Activated T-helper 1 cell treated with anti-CD3 and anti-CD28 coated beads, Interleukin-12 subunit alpha, Interleukin-12 subunit beta, Interleukin-2, Interleukin-4 antibody, amounts not matched to agents 30 ng/mL and 10 ng/mL and 1 ng/mL, durations not matched to agents 14 hours and 24 hours and 36 hours (primary cell): ENCODE measurements at regions not wholly inside any gene's neighbourhood (a gene's known extent, or its start where the extent isn't known, plus 50 kb on each side); places are given as distances from the start of the nearest gene placed in this dataset.

ENCODE experiments used
- DNase-seq: peaks from one replicate; pipeline ENCODE4 v3.0.0; 2021; ENCODE audit warnings: low spot score
- H3K27ac Mint-ChIP-seq: one replicate; pipeline ENCODE4 v1.8.0; 2021; ENCODE audit warnings: mild to moderate bottlenecking, mixed read lengths
- H3K27me3 Mint-ChIP-seq: one replicate; pipeline ENCODE4 v1.8.0; 2022; ENCODE audit warnings: mild to moderate bottlenecking, moderate library complexity, mixed read lengths; ENCODE audit not compliant: insufficient read depth
- H3K36me3 Mint-ChIP-seq: one replicate; pipeline ENCODE4 v1.8.0; 2021; ENCODE audit warnings: low read depth, mixed read lengths
- H3K4me1 Mint-ChIP-seq: one replicate; pipeline ENCODE4 v1.8.0; 2021; ENCODE audit warnings: low read depth, mixed read lengths
- H3K4me3 Mint-ChIP-seq: one replicate; pipeline ENCODE4 v1.8.0; 2021; ENCODE audit warnings: mild to moderate bottlenecking, moderate library complexity, mixed read lengths
- H3K9me3 Mint-ChIP-seq: one replicate; pipeline ENCODE4 v1.8.0; 2021; ENCODE audit warnings: mixed read lengths
- intact Hi-C: fragments of 100-400 bp; cut with micrococcal nuclease; formaldehyde crosslinking; loops from one replicate; pipeline ENCODE4 v1.15.1; 2024

DNA sequence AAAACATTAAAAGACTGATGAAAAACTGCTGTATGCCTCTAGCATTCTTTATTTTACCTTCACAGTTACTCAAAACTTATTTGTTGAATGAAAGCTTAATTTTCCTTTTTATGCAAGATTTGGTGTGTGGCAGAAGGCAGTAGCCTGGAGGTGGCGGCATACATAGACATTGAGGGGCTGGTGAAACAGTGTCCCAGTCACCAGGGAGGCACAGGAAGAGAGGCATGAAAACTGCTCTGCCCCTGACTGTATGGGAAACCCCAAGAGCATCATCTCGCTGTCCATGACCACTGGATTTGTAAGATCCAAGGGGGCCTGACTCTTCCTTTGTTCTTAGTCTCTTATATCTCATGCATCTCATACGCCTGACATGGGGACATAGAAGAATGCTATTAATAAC, 493.7 kb upstream of the GOLIM4 start:
- no peaks in the 10 kb centered on the region for H3K9me3 Mint-ChIP-seq
- H3K36me3 Mint-ChIP-seq = no peaks in the 10 kb centered on the region
- intact Hi-C loops = loop anchor here (10.0 kb wide), 1 partner anchor 1265 kb away; no protein-coding TSS in a partner anchor
- no peak overlapping the region for H3K4me3 Mint-ChIP-seq
- no peaks in the 10 kb centered on the region for H3K4me1 Mint-ChIP-seq
- no peaks in the 10 kb centered on the region for H3K27me3 Mint-ChIP-seq
- no peak overlapping the region for H3K27ac Mint-ChIP-seq
- no peak for DNase-seq

GRCh38 chr3:168585544-168585943, 489.8 kb upstream of the GOLIM4 start:
- no peak for DNase-seq
- no peaks in the 10 kb centered on the region for H3K36me3 Mint-ChIP-seq
- no peaks in the 10 kb centered on the region for H3K9me3 Mint-ChIP-seq
- H3K4me1 Mint-ChIP-seq = no peaks in the 10 kb centered on the region
- intact Hi-C loops = loop anchor here (10.0 kb wide), 1 partner anchor 1269 kb away; no protein-coding TSS in a partner anchor
- no peak overlapping the region for H3K4me3 Mint-ChIP-seq
- no peaks in the 10 kb centered on the region for H3K27me3 Mint-ChIP-seq
- H3K27ac Mint-ChIP-seq = no peak overlapping the region

GRCh38 chr3:168583977-168584376, 488.3 kb upstream of the GOLIM4 start:
- no peaks in the 10 kb centered on the region for H3K4me1 Mint-ChIP-seq
- no peak for DNase-seq
- no peak overlapping the region for H3K4me3 Mint-ChIP-seq
- H3K36me3 Mint-ChIP-seq = no peaks in the 10 kb centered on the region
- intact Hi-C loops = loop anchor here (10.0 kb wide), 1 partner anchor 1271 kb away; no protein-coding TSS in a partner anchor
- no peaks in the 10 kb centered on the region for H3K9me3 Mint-ChIP-seq
- no peak overlapping the region for H3K27ac Mint-ChIP-seq
- H3K27me3 Mint-ChIP-seq = no peaks in the 10 kb centered on the region

- Mint-ChIP-seq H3K4me1 (no peaks in the 10 kb centered on the region), H3K27ac (no peak overlapping the region), H3K9me3 (no peaks in the 10 kb centered on the region), H3K4me3 (no peak overlapping the region), H3K27me3 (no peaks in the 10 kb centered on the region), H3K36me3 (no peaks in the 10 kb centered on the region)
- intact Hi-C loops = loop anchor here (10.0 kb wide), 1 partner anchor 1272 kb away; no protein-coding TSS in a partner anchor
- DNase-seq = no peak
Measured at GRCh38 chr3:168582503-168582902, 486.8 kb upstream of the GOLIM4 start.

DNA sequence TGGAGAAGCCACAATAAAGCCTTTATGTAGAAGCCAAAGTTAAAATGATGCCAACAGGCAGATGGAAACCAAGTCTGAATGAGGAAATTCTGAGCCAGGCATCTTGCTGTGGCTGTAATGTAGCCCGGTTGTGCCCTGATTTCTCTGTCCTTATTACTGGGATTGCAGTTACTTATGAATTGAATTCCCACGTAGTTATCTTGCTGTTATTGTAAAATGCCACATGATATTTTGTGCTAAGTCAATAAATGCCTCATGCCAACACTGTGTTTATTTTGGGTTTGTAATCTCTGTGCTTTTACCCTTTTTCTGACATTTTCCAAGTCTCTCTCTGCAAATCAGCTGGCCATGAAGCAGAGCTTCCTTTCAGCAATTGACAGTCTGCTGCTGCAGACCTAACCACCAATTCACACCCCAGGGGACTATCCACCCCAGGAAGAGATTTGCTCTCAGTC, 486.1 kb upstream of the GOLIM4 start:
- intact Hi-C loops = loop anchor here (10.0 kb wide), 1 partner anchor 1273 kb away; no protein-coding TSS in a partner anchor
- H3K9me3 Mint-ChIP-seq = no peaks in the 10 kb centered on the region
- H3K4me1 Mint-ChIP-seq = no peaks in the 10 kb centered on the region
- no peaks in the 10 kb centered on the region for H3K27me3 Mint-ChIP-seq
- H3K27ac Mint-ChIP-seq = no peak overlapping the region
- H3K36me3 Mint-ChIP-seq = no peaks in the 10 kb centered on the region
- no peak for DNase-seq
- no peak overlapping the region for H3K4me3 Mint-ChIP-seq

DNA sequence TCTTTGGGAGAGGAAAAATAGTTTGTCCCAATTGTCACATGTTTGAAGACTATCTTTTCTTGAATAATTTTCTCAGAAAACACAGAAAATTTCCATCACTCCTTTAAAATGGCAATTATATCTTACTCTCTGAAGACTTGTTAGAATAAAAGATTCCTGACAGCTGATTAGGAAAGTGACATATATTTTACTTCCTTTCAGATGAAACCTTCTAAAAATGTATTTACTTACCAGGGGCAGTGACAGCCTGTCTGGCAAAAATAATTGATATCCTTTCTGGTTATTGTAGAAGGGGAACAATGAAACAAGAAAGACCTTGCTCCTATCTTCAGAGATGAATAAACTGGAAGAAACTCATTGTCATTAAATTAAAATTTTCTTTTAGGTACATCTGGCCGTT, 483.3 kb upstream of the GOLIM4 start:
- H3K4me3 Mint-ChIP-seq = no peak overlapping the region
- intact Hi-C loops = no loop called here
- no peak for DNase-seq
- H3K27ac Mint-ChIP-seq = no peak overlapping the region
- H3K4me1 Mint-ChIP-seq = no peaks in the 10 kb centered on the region
- no peaks in the 10 kb centered on the region for H3K36me3 Mint-ChIP-seq
- H3K9me3 Mint-ChIP-seq = no peaks in the 10 kb centered on the region
- no peaks in the 10 kb centered on the region for H3K27me3 Mint-ChIP-seq

DNA sequence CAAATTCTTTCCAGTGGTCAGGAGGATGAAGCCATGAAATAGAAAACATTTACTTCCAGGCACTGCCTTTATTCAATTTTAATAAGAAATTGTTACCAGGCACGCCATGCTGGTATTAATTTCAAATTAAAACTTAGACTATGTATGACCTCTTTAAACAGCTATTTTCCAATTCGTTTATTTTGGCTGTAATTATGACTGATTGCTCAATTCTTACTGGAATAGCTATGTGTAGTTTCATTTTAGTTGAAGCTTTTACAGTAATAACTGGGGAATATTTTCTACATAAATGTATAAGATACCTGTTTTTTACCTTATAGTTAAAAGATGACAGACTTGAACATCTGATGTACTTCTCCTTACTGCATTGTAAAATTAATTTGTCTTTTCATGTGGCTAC, 480.0 kb upstream of the GOLIM4 start:
- no peak for DNase-seq
- Mint-ChIP-seq H3K27me3 (no peaks in the 10 kb centered on the region), H3K36me3 (no peaks in the 10 kb centered on the region), H3K27ac (no peak overlapping the region), H3K4me1 (no peaks in the 10 kb centered on the region), H3K9me3 (no peaks in the 10 kb centered on the region), H3K4me3 (no peak overlapping the region)
- intact Hi-C loops = no loop called here

GRCh38 chr3:168574455-168575158, 478.9 kb upstream of the GOLIM4 start:
- intact Hi-C loops = no loop called here
- Mint-ChIP-seq H3K27me3 (no peaks in the 10 kb centered on the region), H3K36me3 (no peaks in the 10 kb centered on the region), H3K9me3 (no peaks in the 10 kb centered on the region), H3K4me3 (no peak overlapping the region), H3K27ac (no peak overlapping the region), H3K4me1 (no peaks in the 10 kb centered on the region)
- DNase-seq = no peak

DNA sequence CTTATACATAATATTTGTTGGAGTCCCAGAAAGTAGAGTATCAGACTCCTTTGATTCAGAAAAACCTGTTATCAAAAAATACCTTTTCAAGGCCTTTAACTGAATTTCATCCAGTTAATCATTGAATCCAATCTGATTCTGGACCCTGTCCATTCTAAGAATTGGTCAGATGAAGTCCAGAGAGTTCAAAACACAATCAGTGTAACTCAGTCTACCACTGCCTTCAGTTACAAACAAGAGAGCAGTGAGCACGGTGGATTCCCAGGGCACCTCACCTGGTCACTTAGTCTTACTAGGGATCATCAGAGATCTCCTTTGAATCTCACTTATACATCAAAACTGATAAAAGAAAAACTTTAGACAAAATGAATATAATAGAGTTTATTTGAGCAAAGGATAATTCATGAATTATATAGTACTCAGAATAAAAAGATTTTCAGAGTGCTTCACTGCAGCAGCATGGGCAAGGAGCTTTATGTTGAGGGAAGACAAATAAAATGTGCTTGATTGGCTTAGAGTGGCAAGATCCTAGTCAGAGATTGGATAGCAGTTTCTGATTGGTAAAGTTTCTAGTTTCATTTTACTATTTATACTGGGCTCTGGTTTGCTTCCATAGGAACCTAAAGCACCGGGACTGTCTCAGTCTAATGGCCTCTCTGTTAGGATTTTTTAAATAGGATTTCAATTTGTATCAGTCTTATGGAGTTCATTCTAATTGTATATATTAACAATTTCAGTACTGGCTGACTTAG, 474.9 kb upstream of the GOLIM4 start:
- H3K4me3 Mint-ChIP-seq = no peak overlapping the region
- H3K27me3 Mint-ChIP-seq = no peaks in the 10 kb centered on the region
- H3K9me3 Mint-ChIP-seq = no peaks in the 10 kb centered on the region
- no peaks in the 10 kb centered on the region for H3K36me3 Mint-ChIP-seq
- H3K4me1 Mint-ChIP-seq = no peaks in the 10 kb centered on the region
- intact Hi-C loops = no loop called here
- no peak for DNase-seq
- no peak overlapping the region for H3K27ac Mint-ChIP-seq

DNA sequence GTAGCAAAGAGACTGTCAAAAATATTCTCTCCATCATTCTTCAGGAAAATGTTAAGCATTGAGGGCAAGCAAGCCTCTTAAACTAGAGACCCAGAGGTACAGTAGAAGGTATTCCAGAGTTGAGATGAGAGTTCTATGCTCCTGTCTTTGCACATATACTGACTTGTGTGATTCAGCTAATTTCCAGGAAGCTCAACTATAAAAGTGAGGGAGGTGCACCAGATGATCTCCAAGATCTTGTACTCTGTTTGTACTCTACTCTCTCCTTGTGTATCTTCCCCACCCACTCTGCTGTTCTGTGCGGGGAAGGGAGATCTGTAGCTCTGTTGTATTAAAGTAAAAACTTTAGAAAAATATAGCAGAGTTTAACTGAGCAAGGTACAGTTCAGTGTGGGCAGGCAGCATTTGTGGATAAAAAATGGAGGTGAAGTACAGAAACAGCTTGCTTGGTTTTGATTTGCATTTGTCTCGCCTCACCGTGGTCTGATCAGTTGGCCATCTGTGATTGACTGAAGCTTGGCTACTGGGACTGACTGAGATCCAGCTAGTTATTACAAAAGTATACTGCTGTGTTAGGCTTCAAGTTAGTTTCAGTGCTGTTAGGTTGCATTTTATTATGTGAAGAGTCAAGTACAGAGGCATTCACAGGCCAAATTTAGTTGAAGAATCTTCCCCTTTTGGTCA, 463.1 kb upstream of the GOLIM4 start:
- Mint-ChIP-seq H3K27ac (no peak overlapping the region), H3K4me1 (no peaks in the 10 kb centered on the region), H3K36me3 (no peaks in the 10 kb centered on the region), H3K27me3 (no peaks in the 10 kb centered on the region), H3K4me3 (no peak overlapping the region), H3K9me3 (no peaks in the 10 kb centered on the region)
- intact Hi-C loops = no loop called here
- DNase-seq = no peak

DNA sequence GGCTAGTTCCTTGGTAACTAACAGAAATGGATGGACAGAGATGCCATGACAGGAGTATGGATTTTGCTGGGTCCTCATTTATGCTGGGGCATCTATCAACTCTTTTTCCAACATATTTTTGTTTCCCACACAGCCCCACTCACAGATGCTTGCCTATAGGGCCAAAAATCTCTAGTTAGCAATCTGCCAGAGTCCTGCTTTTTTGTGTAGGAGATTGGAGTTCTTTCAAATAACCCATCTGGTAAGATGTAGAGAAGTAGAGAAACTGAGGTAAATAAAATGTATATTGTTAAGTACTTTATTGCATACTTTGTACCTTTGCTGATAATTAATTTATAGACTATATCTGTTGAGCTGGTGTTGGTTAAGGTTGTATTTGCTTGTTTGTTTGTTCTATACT, 456.5 kb upstream of the GOLIM4 start:
- Mint-ChIP-seq H3K27ac (no peak overlapping the region), H3K36me3 (no peaks in the 10 kb centered on the region), H3K4me3 (no peak overlapping the region), H3K4me1 (no peaks in the 10 kb centered on the region), H3K9me3 (no peaks in the 10 kb centered on the region), H3K27me3 (no peaks in the 10 kb centered on the region)
- intact Hi-C loops = no loop called here
- DNase-seq = no peak

GRCh38 chr3:168548719-168549118, 453.0 kb upstream of the GOLIM4 start:
- Mint-ChIP-seq H3K27ac (no peak overlapping the region), H3K36me3 (no peaks in the 10 kb centered on the region), H3K9me3 (no peaks in the 10 kb centered on the region), H3K27me3 (no peaks in the 10 kb centered on the region), H3K4me3 (no peak overlapping the region), H3K4me1 (no peaks in the 10 kb centered on the region)
- DNase-seq = no peak
- intact Hi-C loops = no loop called here

DNA sequence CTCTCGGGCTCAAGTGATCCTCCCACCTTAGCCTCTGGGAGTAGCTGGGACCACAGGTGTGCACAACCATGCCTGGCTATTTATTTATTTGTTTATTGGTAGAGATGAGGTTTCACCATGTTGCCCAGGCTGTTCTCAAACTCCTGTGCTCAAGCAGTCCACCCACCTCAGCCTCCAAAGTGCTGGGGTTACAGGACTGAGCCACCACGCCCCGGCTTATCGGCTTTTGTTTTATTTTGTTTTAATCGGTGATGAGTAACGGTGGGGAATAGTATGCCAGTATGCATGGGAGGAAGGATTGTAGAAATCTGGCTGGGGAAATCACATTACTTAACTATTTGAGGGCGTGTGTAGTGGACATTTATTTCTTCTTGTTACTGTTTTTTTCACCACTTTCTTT, 451.0 kb upstream of the GOLIM4 start:
- no peaks in the 10 kb centered on the region for H3K9me3 Mint-ChIP-seq
- DNase-seq = no peak
- no peak overlapping the region for H3K4me3 Mint-ChIP-seq
- no peaks in the 10 kb centered on the region for H3K36me3 Mint-ChIP-seq
- H3K27me3 Mint-ChIP-seq = no peaks in the 10 kb centered on the region
- intact Hi-C loops = no loop called here
- H3K27ac Mint-ChIP-seq = no peak overlapping the region
- H3K4me1 Mint-ChIP-seq = no peaks in the 10 kb centered on the region
